ENCODE measurements at regions not wholly inside any gene's neighbourhood (a gene's known extent, or its start where the extent isn't known, plus 50 kb on each side); places are given as distances from the start of the nearest gene placed in this dataset.

DNA sequence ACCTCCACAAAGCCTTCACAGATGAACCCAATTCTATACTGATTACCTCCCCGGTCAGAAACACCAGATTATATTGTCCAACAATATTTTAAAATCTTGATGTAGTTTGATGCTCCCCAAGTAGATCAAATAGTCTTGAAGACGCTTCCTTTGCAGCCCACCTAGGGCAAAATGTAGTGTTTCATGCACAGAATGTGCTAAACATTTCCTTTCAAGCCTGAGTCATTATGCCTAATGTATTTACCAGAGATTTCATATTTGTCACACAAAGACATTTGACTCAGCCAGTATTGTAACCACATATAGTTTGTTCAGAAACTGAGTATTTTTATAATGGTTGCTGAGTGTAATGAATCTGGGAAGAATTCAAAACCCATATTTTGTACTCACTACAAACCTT lies 1396.8 kb downstream of the LRRC4C start:
- TF ChIP-seq CTCF (IDR thresholded peaks at IDR 0.05) (no peak), ZFX (IDR thresholded peaks at IDR 0.05; ENCODE audit: borderline replicate concordance) (no peak)

All from 22Rv1 (cell line).